GM06990 (cell line): ENCODE measurements at regions not wholly inside any gene's neighbourhood (a gene's known extent, or its start where the extent isn't known, plus 50 kb on each side); places are given as distances from the start of the nearest gene placed in this dataset.

ENCODE experiments used
- DNase-seq: peaks from one replicate; pipeline ENCODE4 v3.0.0-alpha.2; 2011; ENCODE audit not compliant: insufficient read length; ENCODE audit errors: extremely low read depth
- H3K27me3 ChIP-seq: replicated peaks from 2 replicates; pipeline ENCODE4 v1.6.0; 2011; ENCODE audit warnings: low read length; ENCODE audit not compliant: control insufficient read depth, insufficient read depth
- H3K36me3 ChIP-seq: 2 replicates; pipeline ENCODE4 v1.5.1; 2011; ENCODE audit warnings: low read length; ENCODE audit not compliant: control insufficient read depth, insufficient read depth
- H3K4me3 ChIP-seq: replicated peaks from 2 replicates; pipeline ENCODE4 v1.5.1; 2011; ENCODE audit warnings: low read depth, mild to moderate bottlenecking, control low read depth, low read length
- CTCF ChIP-seq: IDR thresholded peaks from 2 replicates; pipeline ENCODE4 v1.5.1; 2011; ENCODE audit warnings: low read length, control low read depth, mild to moderate bottlenecking, inconsistent platforms; ENCODE audit not compliant: insufficient read depth, poor library complexity, severe bottlenecking

- H3K4me3 ChIP-seq = no peak overlapping the region
- no peak for DNase-seq
- H3K36me3 ChIP-seq = no peaks in the 10 kb centered on the region
- no peak for TF ChIP-seq CTCF
- H3K27me3 ChIP-seq = no peaks in the 10 kb centered on the region
Observed at GRCh38 chrX:42050345-42050744, 127.0 kb upstream of the CASK start.

GRCh38 chrX:42047886-42048285 lies 124.5 kb upstream of the CASK start:
- no peak overlapping the region for H3K4me3 ChIP-seq
- no peaks in the 10 kb centered on the region for H3K27me3 ChIP-seq
- H3K36me3 ChIP-seq = no peaks in the 10 kb centered on the region
- no peak for TF ChIP-seq CTCF
- DNase-seq = no peak

- no peaks in the 10 kb centered on the region for H3K27me3 ChIP-seq
- DNase-seq = no peak
- no peak for TF ChIP-seq CTCF
- no peaks in the 10 kb centered on the region for H3K36me3 ChIP-seq
- no peak overlapping the region for H3K4me3 ChIP-seq
Observed at GRCh38 chrX:42028109-42028508, 104.8 kb upstream of the CASK start.

GRCh38 chrX:42027367-42028000 lies 104.1 kb upstream of the CASK start:
- TF ChIP-seq CTCF = no peak
- Histone ChIP-seq H3K4me3 (no peak overlapping the region), H3K36me3 (no peaks in the 10 kb centered on the region), H3K27me3 (no peaks in the 10 kb centered on the region)
- DNase-seq = no peak

- H3K36me3 ChIP-seq = no peaks in the 10 kb centered on the region
- no peak overlapping the region for H3K4me3 ChIP-seq
- no peaks in the 10 kb centered on the region for H3K27me3 ChIP-seq
- no peak for TF ChIP-seq CTCF
- no peak for DNase-seq
Observed at GRCh38 chrX:42025861-42026260, 102.5 kb upstream of the CASK start.

GRCh38 chrX:42023122-42023521 lies 99.8 kb upstream of the CASK start:
- no peaks in the 10 kb centered on the region for H3K27me3 ChIP-seq
- DNase-seq = no peak
- TF ChIP-seq CTCF = no peak
- no peak overlapping the region for H3K4me3 ChIP-seq
- H3K36me3 ChIP-seq = no peaks in the 10 kb centered on the region
